Mucosa of stomach (tissue), 1 donor: ENCODE measurements at regions not wholly inside any gene's neighbourhood (a gene's known extent, or its start where the extent isn't known, plus 50 kb on each side); places are given as distances from the start of the nearest gene placed in this dataset.

Experiments
- H3K27me3 ChIP-seq: one replicate; pipeline ENCODE4 v1.7.0; 2013; ENCODE audit warnings: mild to moderate bottlenecking, low read length; ENCODE audit not compliant: control insufficient read depth, insufficient read depth
- H3K36me3 ChIP-seq: one replicate; pipeline ENCODE4 v1.7.0; 2013; ENCODE audit warnings: low read length; ENCODE audit not compliant: control insufficient read depth, insufficient read depth
- H3K4me1 ChIP-seq: one replicate; pipeline ENCODE4 v1.7.0; 2013; ENCODE audit warnings: mild to moderate bottlenecking, low read length; ENCODE audit not compliant: control insufficient read depth, insufficient read depth
- H3K4me3 ChIP-seq: one replicate; pipeline ENCODE4 v1.7.0; 2013; ENCODE audit warnings: low read length
- H3K9ac ChIP-seq: one replicate; pipeline ENCODE4 v1.7.0; 2013; ENCODE audit warnings: mild to moderate bottlenecking, low read length, moderate library complexity
- H3K9me3 ChIP-seq: one replicate; pipeline ENCODE4 v1.7.0; 2013; ENCODE audit warnings: mild to moderate bottlenecking, low read length, moderate library complexity; ENCODE audit not compliant: control insufficient read depth
- donor health status: Pancreatic carcinoma.

GRCh38 chr4:26217481-26217880 lies 103.3 kb upstream of the RBPJ start:
- H3K27me3 ChIP-seq: no peaks in the 10 kb centered on the region
- no peak overlapping the region for H3K4me3 ChIP-seq
- H3K9me3 ChIP-seq: no peaks in the 10 kb centered on the region
- H3K4me1 ChIP-seq: no peaks in the 10 kb centered on the region
- H3K36me3 ChIP-seq: no peaks in the 10 kb centered on the region
- no peak overlapping the region for H3K9ac ChIP-seq

GRCh38 chr4:26217961-26218676 lies 102.7 kb upstream of the RBPJ start:
- H3K9me3 ChIP-seq: no peaks in the 10 kb centered on the region
- H3K9ac ChIP-seq: no peak overlapping the region
- H3K27me3 ChIP-seq: no peaks in the 10 kb centered on the region
- no peaks in the 10 kb centered on the region for H3K4me1 ChIP-seq
- H3K36me3 ChIP-seq: no peaks in the 10 kb centered on the region
- H3K4me3 ChIP-seq: no peak overlapping the region

GRCh38 chr4:26218677-26219605 lies 101.9 kb upstream of the RBPJ start:
- Histone ChIP-seq H3K36me3 (no peaks in the 10 kb centered on the region), H3K9me3 (no peaks in the 10 kb centered on the region), H3K27me3 (no peaks in the 10 kb centered on the region), H3K4me3 (no peak overlapping the region), H3K4me1 (no peaks in the 10 kb centered on the region), H3K9ac (no peak overlapping the region)

- Histone ChIP-seq H3K27me3 (no peaks in the 10 kb centered on the region), H3K36me3 (no peaks in the 10 kb centered on the region), H3K4me3 (no peak overlapping the region), H3K9me3 (no peaks in the 10 kb centered on the region), H3K4me1 (no peaks in the 10 kb centered on the region), H3K9ac (no peak overlapping the region)
Observed at GRCh38 chr4:26220696-26221095, 100.1 kb upstream of the RBPJ start.

- Histone ChIP-seq H3K9ac (no peak overlapping the region), H3K9me3 (no peaks in the 10 kb centered on the region), H3K27me3 (no peaks in the 10 kb centered on the region)
Observed at GRCh38 chr4:26223155-26223554, 97.7 kb upstream of the RBPJ start.

GRCh38 chr4:26226629-26227376 lies 94.0 kb upstream of the RBPJ start:
- Histone ChIP-seq H3K9ac (no peak overlapping the region), H3K4me3 (no peak overlapping the region), H3K9me3 (no peaks in the 10 kb centered on the region), H3K36me3 (no peaks in the 10 kb centered on the region), H3K4me1 (no peaks in the 10 kb centered on the region), H3K27me3 (no peaks in the 10 kb centered on the region)

More at GRCh38 chr4:26223155-26223554, 97.7 kb upstream of the RBPJ start:
- no peaks in the 10 kb centered on the region for H3K4me1 ChIP-seq
- H3K36me3 ChIP-seq: no peaks in the 10 kb centered on the region
- H3K4me3 ChIP-seq: no peak overlapping the region

GRCh38 chr4:26227601-26228229 lies 93.1 kb upstream of the RBPJ start:
- Histone ChIP-seq H3K9me3 (no peaks in the 10 kb centered on the region), H3K9ac (no peak overlapping the region), H3K36me3 (no peaks in the 10 kb centered on the region), H3K4me1 (no peaks in the 10 kb centered on the region), H3K4me3 (no peak overlapping the region), H3K27me3 (no peaks in the 10 kb centered on the region)

GRCh38 chr4:26228883-26229282 lies 91.9 kb upstream of the RBPJ start:
- Histone ChIP-seq H3K4me1 (no peaks in the 10 kb centered on the region), H3K9me3 (no peaks in the 10 kb centered on the region), H3K9ac (no peak overlapping the region), H3K36me3 (no peaks in the 10 kb centered on the region), H3K27me3 (no peaks in the 10 kb centered on the region), H3K4me3 (no peak overlapping the region)

- Histone ChIP-seq H3K4me3 (no peak overlapping the region), H3K36me3 (no peaks in the 10 kb centered on the region), H3K4me1 (no peaks in the 10 kb centered on the region), H3K9me3 (no peaks in the 10 kb centered on the region), H3K9ac (no peak overlapping the region), H3K27me3 (no peaks in the 10 kb centered on the region)
Observed at GRCh38 chr4:26229974-26230373, 90.8 kb upstream of the RBPJ start.

- H3K9me3 ChIP-seq: no peaks in the 10 kb centered on the region
- no peaks in the 10 kb centered on the region for H3K27me3 ChIP-seq
- peaks cover 1% of the 10 kb centered on the region for H3K4me1 ChIP-seq
- H3K4me3 ChIP-seq: no peak overlapping the region
- H3K9ac ChIP-seq: no peak overlapping the region
- H3K36me3 ChIP-seq: no peaks in the 10 kb centered on the region
Observed at GRCh38 chr4:26233350-26233749, 87.5 kb upstream of the RBPJ start.

GRCh38 chr4:26235500-26235899 lies 85.3 kb upstream of the RBPJ start:
- Histone ChIP-seq H3K9me3 (no peaks in the 10 kb centered on the region), H3K27me3 (no peaks in the 10 kb centered on the region), H3K4me1 (peaks cover 14% of the 10 kb centered on the region), H3K36me3 (no peaks in the 10 kb centered on the region), H3K4me3 (no peak overlapping the region), H3K9ac (no peak overlapping the region)
